ENCODE measurements at regions not wholly inside any gene's neighbourhood (a gene's known extent, or its start where the extent isn't known, plus 50 kb on each side); places are given as distances from the start of the nearest gene placed in this dataset.

- TF ChIP-seq CTCF (IDR thresholded peaks at IDR 0.05; ENCODE audit: low read length): no peak
- no peak for TF ChIP-seq EZH2 (IDR thresholded peaks at IDR 0.05; ENCODE audit: borderline replicate concordance, low read length)
Measured at GRCh38 chr1:38246955-38247952, 200.7 kb upstream of the POU3F1 start.

All from OCI-LY1 (cell line).